HepG2 (cell line): ENCODE measurements at regions not wholly inside any gene's neighbourhood (a gene's known extent, or its start where the extent isn't known, plus 50 kb on each side); places are given as distances from the start of the nearest gene placed in this dataset.

Source experiments
- ATAC-seq: fragments of 200-7000 bp; cut with Tn5 transposase; 3 replicates; pipeline ENCODE4 v1.9.1; 2020; ENCODE audit warnings: mild to moderate bottlenecking, moderate library complexity
- BruUV-seq: library from RNA; stranded (reverse); fragments of 400-500 nt; replicated peaks from 2 replicates; lab custom pipeline; 2021; lab: Mats Ljungman, UMichigan
- CTCF ChIA-PET: fragments of 300-600 bp; formaldehyde crosslinking; extraction: SDS; loops from one replicate; lab custom pipeline; 2021; ENCODE audit warnings: low total read pairs, inconsistent platforms, low intra/inter-chr PET ratio; lab: Yijun Ruan, JAX
- POLR2A ChIA-PET: fragments of 350-600 bp; sonication (Branson Sonifier 250); formaldehyde crosslinking; loops from one replicate; lab custom pipeline; 2020; ENCODE audit warnings: antibody characterized with exemption, inconsistent platforms; lab: Yijun Ruan, JAX
- DNase-seq: peaks from one replicate; pipeline ENCODE4 v3.0.0-alpha.2; 2015; ENCODE audit warnings: low spot score
- FAIRE-seq: peaks from 3 replicates; lab custom pipeline; 2011; peaks lifted over from hg19 to GRCh38; lab: Jason Lieb, UNC
- H2AFZ ChIP-seq: one replicate; pipeline ENCODE4 v1.6.1; 2011; ENCODE audit warnings: low read length, inconsistent platforms
- H3K27ac ChIP-seq: fragments of 300-600 bp; 3 replicates; pipeline ENCODE4 v1.8.0; 2011; ENCODE audit warnings: mixed run types, mild to moderate bottlenecking, mixed read lengths, low read length, inconsistent platforms; ENCODE audit not compliant: insufficient read depth; ENCODE audit errors: extremely low read length
- H3K27me3 ChIP-seq, 2 experiments: fragments of 200-600 bp in 1 of 2; 2 replicates in 1 of 2; 3 replicates in 1 of 2; pipeline versions ENCODE4 v1.6.0 to v1.8.0; 2011; ENCODE audit warnings: low read length in 2 of 2, mild to moderate bottlenecking in 2 of 2, moderate library complexity in 2 of 2, inconsistent platforms in 1 of 2; ENCODE audit not compliant: insufficient read depth in 2 of 2, control insufficient read depth in 1 of 2
- H3K36me3 ChIP-seq, 2 experiments: fragments of 200-600 bp in 1 of 2; replicated peaks in 1 of 2; 2 replicates in 1 of 2; 3 replicates in 1 of 2; pipeline versions ENCODE4 v1.5.1 to v1.8.0; 2011; ENCODE audit warnings: low read length in 2 of 2, inconsistent platforms in 1 of 2; ENCODE audit not compliant: insufficient read depth in 2 of 2, control insufficient read depth in 1 of 2
- H3K4me1 ChIP-seq: 2 replicates; pipeline ENCODE4 v1.5.1; 2012; ENCODE audit warnings: low read length, inconsistent platforms; ENCODE audit not compliant: insufficient read depth
- H3K4me2 ChIP-seq: 2 replicates; pipeline ENCODE4 v1.6.0; 2011; ENCODE audit warnings: low read depth, low read length, inconsistent platforms
- H3K4me3 ChIP-seq, 3 experiments: fragments of 200-600 bp in 1 of 3; sonication (generic), shearing (Covaris generic) in 1 of 3; replicated peaks in 1 of 3; 2 replicates each; pipeline ENCODE4 v1.5.1; 2011 to 2016; ENCODE audit warnings: low read length in 3 of 3, inconsistent platforms in 2 of 3, low read depth in 2 of 3, mild to moderate bottlenecking in 2 of 3, control low read depth in 1 of 3, mixed read lengths in 1 of 3; ENCODE audit not compliant: insufficient read depth in 1 of 3
- H3K79me2 ChIP-seq: one replicate; pipeline ENCODE4 v1.6.1; 2011; ENCODE audit warnings: low read length, inconsistent platforms; ENCODE audit not compliant: insufficient read depth
- H3K9ac ChIP-seq: 2 replicates; pipeline ENCODE4 v1.6.0; 2011; ENCODE audit warnings: mild to moderate bottlenecking, low read depth, low read length, inconsistent platforms; ENCODE audit not compliant: insufficient read depth
- H3K9me3 ChIP-seq: 2 replicates; pipeline ENCODE4 v1.5.1; 2012; ENCODE audit warnings: mild to moderate bottlenecking, low read length
- H4K20me1 ChIP-seq: 2 replicates; pipeline ENCODE4 v1.6.0; 2011; ENCODE audit warnings: inconsistent platforms, mild to moderate bottlenecking, low read length, moderate library complexity; ENCODE audit not compliant: insufficient read depth
- KDM1A ChIP-seq: IDR thresholded peaks from 2 replicates; pipeline ENCODE4 v1.6.1; 2016; ENCODE audit warnings: missing compliant biosample characterization
- NFKB2 ChIP-seq: sonication (generic); formaldehyde crosslinking; IDR thresholded peaks from 2 replicates; pipeline ENCODE4 v1.4.0; 2020; ENCODE audit warnings: missing genetic modification reagents, borderline replicate concordance
- NR3C1 ChIP-seq: sonication (generic); formaldehyde crosslinking; IDR thresholded peaks from 2 replicates; pipeline ENCODE4 v1.4.0; 2020; ENCODE audit warnings: missing genetic modification reagents
- PRMT3 ChIP-seq: sonication (generic); formaldehyde crosslinking; IDR thresholded peaks from 2 replicates; pipeline ENCODE4 v1.8.1; 2022; ENCODE audit warnings: low read depth, mild to moderate bottlenecking, moderate library complexity, missing genetic modification reagents, borderline replicate concordance
- TAF1 ChIP-seq: sonication (generic); formaldehyde crosslinking; IDR thresholded peaks from 2 replicates; pipeline ENCODE4 v1.4.0; 2020; ENCODE audit warnings: missing genetic modification reagents
- ZNF446 ChIP-seq: sonication (generic); formaldehyde crosslinking; IDR thresholded peaks from 2 replicates; pipeline ENCODE4 v1.5.0; 2020; ENCODE audit warnings: mild to moderate bottlenecking, missing genetic modification reagents
- ZNF451 ChIP-seq: sonication (generic); formaldehyde crosslinking; IDR thresholded peaks from 2 replicates; pipeline ENCODE4 v1.5.0; 2020; ENCODE audit warnings: mild to moderate bottlenecking, missing genetic modification reagents
- WGBS: methylation state at CpG from one replicate; pipeline ENCODE4 v1.1.6; 2017; ENCODE audit warnings: low lambda C conversion rate; 5-methylcytosine and 5-hydroxymethylcytosine counted together
- in situ Hi-C: cut with HindIII; loops from 2 replicates; pipeline ENCODE4 v1.10.0; 2017; ENCODE audit warnings: low pct_unique_long_range_greater_than_20kb; ENCODE audit not compliant: extremely low pct_ligation_motif_present
- intact Hi-C: fragments of 100-400 bp; cut with micrococcal nuclease; formaldehyde crosslinking; loops from one replicate; pipeline ENCODE4 v1.10.0; 2022; ENCODE audit not compliant: unreplicated experiment

- CTCF ChIA-PET, result no interaction called here
These were observed 1317.7 kb downstream of the CDH11 start for GRCh38 chr16:63804126-63804525.

GRCh38 chr16:63789603-63790002 is 1332.3 kb downstream of the CDH11 start:
- no peak overlapping the region for H3K4me3 ChIP-seq
- no TSS peak for BruUV-seq
- ATAC-seq, result no peak
- H4K20me1 ChIP-seq, result no peaks in the 10 kb centered on the region
- 3% methylated on average over 2 of the region's 2 CpGs for WGBS
- in situ Hi-C loops (no loop called here), intact Hi-C loops (no loop called here)
- CTCF ChIA-PET, result no interaction called here
- peaks cover 94% of the 10 kb centered on the region for H3K9me3 ChIP-seq
- H3K4me1 ChIP-seq, result no peaks in the 10 kb centered on the region
- no peaks in the 10 kb centered on the region for H3K79me2 ChIP-seq
- no peak overlapping the region for H3K27ac ChIP-seq
- no peak for FAIRE-seq
- H3K9ac ChIP-seq, result no peak overlapping the region
- POLR2A ChIA-PET, result no interaction called here
- no peaks in the 10 kb centered on the region for H3K27me3 ChIP-seq
- H2AFZ ChIP-seq, result no peak overlapping the region
- TF ChIP-seq PRMT3 (CRISPR knock-in tag) (no peak), NR3C1 (CRISPR knock-in tag) (no peak), TAF1 (CRISPR knock-in tag) (no peak)
- H3K4me2 ChIP-seq, result no peak overlapping the region
- no peak for DNase-seq
- no peaks in the 10 kb centered on the region for H3K36me3 ChIP-seq

More at GRCh38 chr16:63804126-63804525, 1317.7 kb downstream of the CDH11 start:
- POLR2A ChIA-PET, result no interaction called here
- DNase-seq, result no peak
- no peak overlapping the region for H3K27ac ChIP-seq
- H3K4me1 ChIP-seq, result no peaks in the 10 kb centered on the region
- intact Hi-C loops (no loop called here), in situ Hi-C loops (no loop called here)
- peaks cover 64% of the 10 kb centered on the region for H3K9me3 ChIP-seq
- 1% methylated on average over 2 of the region's 2 CpGs for WGBS
- no peak overlapping the region for H3K9ac ChIP-seq
- TF ChIP-seq ZNF451 (CRISPR knock-in tag) (no peak), KDM1A (CRISPR knock-in tag) (no peak), ZNF446 (no peak), NFKB2 (CRISPR knock-in tag) (no peak)
- FAIRE-seq, result no peak
- ATAC-seq, result no peak
- no peaks in the 10 kb centered on the region for H4K20me1 ChIP-seq
- H3K4me2 ChIP-seq, result no peak overlapping the region
- no peaks in the 10 kb centered on the region for H3K36me3 ChIP-seq
- no peaks in the 10 kb centered on the region for H3K27me3 ChIP-seq
- no peak overlapping the region for H2AFZ ChIP-seq
- BruUV-seq, result no TSS peak
- no peaks in the 10 kb centered on the region for H3K79me2 ChIP-seq
- no peak overlapping the region for H3K4me3 ChIP-seq
